ENCODE measurements at regions not wholly inside any gene's neighbourhood (a gene's known extent, or its start where the extent isn't known, plus 50 kb on each side); places are given as distances from the start of the nearest gene placed in this dataset.

GRCh38 chr1:29488086-29488793 is 251.9 kb downstream of the PTPRU start:
- no peaks in the 10 kb centered on the region for H3K4me1 ChIP-seq (ENCODE audit: control insufficient read depth, insufficient read depth, low read length, poor library complexity, severe bottlenecking)
- 87 to 90% methylated on average over 16 to 21 of the region's 22 CpGs for WGBS, 2 experiments (ENCODE audit: insufficient coverage in 2 of 2)

GRCh38 chr1:29487291-29487690 is 251.0 kb downstream of the PTPRU start:
- H3K27ac ChIP-seq (ENCODE audit: low read depth, low read length, severe bottlenecking): no peak overlapping the region
- no peaks in the 10 kb centered on the region for H3K9me3 ChIP-seq (ENCODE audit: control insufficient read depth, low read length)
- H3K4me1 ChIP-seq (ENCODE audit: control insufficient read depth, insufficient read depth, low read length, poor library complexity, severe bottlenecking): no peaks in the 10 kb centered on the region
- 74 to 83% methylated on average over 3 to 6 of the region's 6 CpGs for WGBS, 2 experiments (ENCODE audit: insufficient coverage in 2 of 2)
- no peaks in the 10 kb centered on the region for H3K36me3 ChIP-seq (ENCODE audit: control insufficient read depth, insufficient read depth, low read length)
- no peak overlapping the region for H3K4me3 ChIP-seq (ENCODE audit: extremely low read depth, insufficient read depth, low read length, poor library complexity, severe bottlenecking)

More at GRCh38 chr1:29488086-29488793, 251.9 kb downstream of the PTPRU start:
- no peak overlapping the region for H3K4me3 ChIP-seq (ENCODE audit: extremely low read depth, insufficient read depth, low read length, poor library complexity, severe bottlenecking)
- H3K9me3 ChIP-seq (ENCODE audit: control insufficient read depth, low read length): no peaks in the 10 kb centered on the region
- H3K36me3 ChIP-seq (ENCODE audit: control insufficient read depth, insufficient read depth, low read length): no peaks in the 10 kb centered on the region
- H3K27ac ChIP-seq (ENCODE audit: low read depth, low read length, severe bottlenecking): no peak overlapping the region

- no peaks in the 10 kb centered on the region for H3K9me3 ChIP-seq (ENCODE audit: control insufficient read depth, low read length)
- no peaks in the 10 kb centered on the region for H3K36me3 ChIP-seq (ENCODE audit: control insufficient read depth, insufficient read depth, low read length)
- 89 to 93% methylated on average over 4 to 5 of the region's 5 CpGs for WGBS, 2 experiments (ENCODE audit: insufficient coverage in 2 of 2)
- H3K27ac ChIP-seq (ENCODE audit: low read depth, low read length, severe bottlenecking): no peak overlapping the region
- no peak overlapping the region for H3K4me3 ChIP-seq (ENCODE audit: extremely low read depth, insufficient read depth, low read length, poor library complexity, severe bottlenecking)
- no peaks in the 10 kb centered on the region for H3K4me1 ChIP-seq (ENCODE audit: control insufficient read depth, insufficient read depth, low read length, poor library complexity, severe bottlenecking)
These were observed 249.0 kb downstream of the PTPRU start for GRCh38 chr1:29485096-29485925.

DNA sequence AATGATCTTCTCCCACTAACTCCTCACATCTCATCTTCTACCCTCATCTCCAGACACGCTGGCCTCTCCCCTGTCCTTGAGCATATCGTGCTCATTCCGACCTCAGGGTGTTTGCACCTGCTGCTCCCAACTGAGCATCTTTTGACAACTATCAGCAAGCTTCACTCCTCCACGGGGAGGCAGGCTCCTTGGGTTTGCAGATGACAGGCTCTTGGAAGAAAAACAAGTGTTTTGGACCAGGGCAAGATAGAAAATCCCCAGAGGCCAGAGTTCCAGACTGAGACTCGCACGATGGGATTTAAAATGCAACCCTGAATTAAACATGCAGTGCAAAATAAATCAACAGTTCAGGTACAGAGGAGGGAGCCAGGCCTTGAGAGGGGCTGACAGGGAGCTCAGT is 246.7 kb downstream of the PTPRU start:
- Histone ChIP-seq H3K27ac (ENCODE audit: low read depth, low read length, severe bottlenecking) (no peak overlapping the region), H3K4me1 (ENCODE audit: control insufficient read depth, insufficient read depth, low read length, poor library complexity, severe bottlenecking) (no peaks in the 10 kb centered on the region), H3K4me3 (ENCODE audit: extremely low read depth, insufficient read depth, low read length, poor library complexity, severe bottlenecking) (no peak overlapping the region), H3K9me3 (ENCODE audit: control insufficient read depth, low read length) (no peaks in the 10 kb centered on the region), H3K36me3 (ENCODE audit: control insufficient read depth, insufficient read depth, low read length) (no peaks in the 10 kb centered on the region)
- WGBS, 2 experiments (ENCODE audit: insufficient coverage in 2 of 2): 63 to 81% methylated on average over 5 to 6 of the region's 6 CpGs

DNA sequence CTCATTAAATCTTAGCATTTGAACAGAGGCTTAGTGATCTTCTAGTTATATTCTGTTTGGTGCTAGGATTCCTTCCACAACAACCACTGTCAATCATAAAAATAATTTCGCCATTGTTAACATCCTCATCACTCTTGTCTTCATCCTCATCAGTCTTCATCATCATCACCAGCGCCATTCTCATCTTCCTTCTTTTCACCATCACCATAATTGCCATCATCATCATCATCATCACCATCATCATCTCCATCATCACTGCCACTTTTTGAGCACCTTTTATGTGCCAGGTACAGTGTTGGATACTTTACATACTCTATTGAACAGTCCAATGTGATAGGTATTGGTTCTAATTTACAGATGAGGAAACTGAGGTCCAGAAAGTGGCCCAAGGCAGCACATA is 245.7 kb downstream of the PTPRU start:
- H3K4me1 ChIP-seq (ENCODE audit: control insufficient read depth, insufficient read depth, low read length, poor library complexity, severe bottlenecking): no peaks in the 10 kb centered on the region
- WGBS, 2 experiments (ENCODE audit: insufficient coverage in 2 of 2): 69 to 83% methylated on average over 2 of the region's 2 CpGs
- H3K36me3 ChIP-seq (ENCODE audit: control insufficient read depth, insufficient read depth, low read length): no peaks in the 10 kb centered on the region
- H3K27ac ChIP-seq (ENCODE audit: low read depth, low read length, severe bottlenecking): no peak overlapping the region
- no peak overlapping the region for H3K4me3 ChIP-seq (ENCODE audit: extremely low read depth, insufficient read depth, low read length, poor library complexity, severe bottlenecking)
- H3K9me3 ChIP-seq (ENCODE audit: control insufficient read depth, low read length): no peaks in the 10 kb centered on the region

- no peaks in the 10 kb centered on the region for H3K9me3 ChIP-seq (ENCODE audit: control insufficient read depth, low read length)
- H3K36me3 ChIP-seq (ENCODE audit: control insufficient read depth, insufficient read depth, low read length): no peaks in the 10 kb centered on the region
- H3K4me3 ChIP-seq (ENCODE audit: extremely low read depth, insufficient read depth, low read length, poor library complexity, severe bottlenecking): no peak overlapping the region
- 75 to 76% methylated on average over 4 to 5 of the region's 5 CpGs for WGBS, 2 experiments (ENCODE audit: insufficient coverage in 2 of 2)
- H3K27ac ChIP-seq (ENCODE audit: low read depth, low read length, severe bottlenecking): no peak overlapping the region
- H3K4me1 ChIP-seq (ENCODE audit: control insufficient read depth, insufficient read depth, low read length, poor library complexity, severe bottlenecking): no peaks in the 10 kb centered on the region
These were observed 244.7 kb downstream of the PTPRU start for GRCh38 chr1:29481031-29481430.

GRCh38 chr1:29478879-29479278 is 242.6 kb downstream of the PTPRU start:
- WGBS, 2 experiments (ENCODE audit: insufficient coverage in 2 of 2): 39 to 75% methylated on average over 4 to 5 of the region's 7 CpGs
- Histone ChIP-seq H3K4me1 (ENCODE audit: control insufficient read depth, insufficient read depth, low read length, poor library complexity, severe bottlenecking) (no peaks in the 10 kb centered on the region), H3K27ac (ENCODE audit: low read depth, low read length, severe bottlenecking) (no peak overlapping the region), H3K4me3 (ENCODE audit: extremely low read depth, insufficient read depth, low read length, poor library complexity, severe bottlenecking) (no peak overlapping the region), H3K36me3 (ENCODE audit: control insufficient read depth, insufficient read depth, low read length) (no peaks in the 10 kb centered on the region), H3K9me3 (ENCODE audit: control insufficient read depth, low read length) (no peaks in the 10 kb centered on the region)

GRCh38 chr1:29478151-29478791 is 241.9 kb downstream of the PTPRU start:
- H3K4me1 ChIP-seq (ENCODE audit: control insufficient read depth, insufficient read depth, low read length, poor library complexity, severe bottlenecking): no peaks in the 10 kb centered on the region
- H3K9me3 ChIP-seq (ENCODE audit: control insufficient read depth, low read length): no peaks in the 10 kb centered on the region
- WGBS, 2 experiments (ENCODE audit: insufficient coverage in 2 of 2): 4 to 6% methylated on average over 16 to 19 of the region's 37 CpGs
- no peak overlapping the region for H3K27ac ChIP-seq (ENCODE audit: low read depth, low read length, severe bottlenecking)
- H3K36me3 ChIP-seq (ENCODE audit: control insufficient read depth, insufficient read depth, low read length): no peaks in the 10 kb centered on the region
- H3K4me3 ChIP-seq (ENCODE audit: extremely low read depth, insufficient read depth, low read length, poor library complexity, severe bottlenecking): peak overlapping the region; percentile 17

DNA sequence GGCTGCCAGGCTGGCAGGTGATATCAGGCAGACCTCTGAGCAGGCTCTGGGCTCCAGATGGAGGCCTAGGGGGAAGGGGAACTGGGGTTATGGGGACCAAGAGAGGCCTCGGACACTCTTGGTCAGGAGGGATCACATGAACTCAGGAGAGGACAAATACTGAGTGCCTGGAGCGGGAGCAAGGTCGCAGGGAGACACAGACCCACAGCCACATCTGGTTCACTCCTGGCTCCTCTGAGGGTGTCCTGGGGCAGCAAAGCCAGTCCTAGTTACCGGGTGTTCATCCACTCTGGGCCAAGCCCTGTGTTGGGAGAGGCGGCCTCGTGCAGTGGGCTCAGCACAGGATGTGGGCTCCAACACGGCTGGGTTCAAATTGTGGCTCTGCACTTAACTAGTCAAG is 239.0 kb downstream of the PTPRU start:
- Histone ChIP-seq H3K4me1 (ENCODE audit: control insufficient read depth, insufficient read depth, low read length, poor library complexity, severe bottlenecking) (peaks cover 4% of the 10 kb centered on the region), H3K4me3 (ENCODE audit: extremely low read depth, insufficient read depth, low read length, poor library complexity, severe bottlenecking) (no peak overlapping the region), H3K36me3 (ENCODE audit: control insufficient read depth, insufficient read depth, low read length) (no peaks in the 10 kb centered on the region), H3K27ac (ENCODE audit: low read depth, low read length, severe bottlenecking) (no peak overlapping the region), H3K9me3 (ENCODE audit: control insufficient read depth, low read length) (no peaks in the 10 kb centered on the region)
- 87 to 89% methylated on average over 7 of the region's 7 CpGs for WGBS, 2 experiments (ENCODE audit: insufficient coverage in 2 of 2)

DNA sequence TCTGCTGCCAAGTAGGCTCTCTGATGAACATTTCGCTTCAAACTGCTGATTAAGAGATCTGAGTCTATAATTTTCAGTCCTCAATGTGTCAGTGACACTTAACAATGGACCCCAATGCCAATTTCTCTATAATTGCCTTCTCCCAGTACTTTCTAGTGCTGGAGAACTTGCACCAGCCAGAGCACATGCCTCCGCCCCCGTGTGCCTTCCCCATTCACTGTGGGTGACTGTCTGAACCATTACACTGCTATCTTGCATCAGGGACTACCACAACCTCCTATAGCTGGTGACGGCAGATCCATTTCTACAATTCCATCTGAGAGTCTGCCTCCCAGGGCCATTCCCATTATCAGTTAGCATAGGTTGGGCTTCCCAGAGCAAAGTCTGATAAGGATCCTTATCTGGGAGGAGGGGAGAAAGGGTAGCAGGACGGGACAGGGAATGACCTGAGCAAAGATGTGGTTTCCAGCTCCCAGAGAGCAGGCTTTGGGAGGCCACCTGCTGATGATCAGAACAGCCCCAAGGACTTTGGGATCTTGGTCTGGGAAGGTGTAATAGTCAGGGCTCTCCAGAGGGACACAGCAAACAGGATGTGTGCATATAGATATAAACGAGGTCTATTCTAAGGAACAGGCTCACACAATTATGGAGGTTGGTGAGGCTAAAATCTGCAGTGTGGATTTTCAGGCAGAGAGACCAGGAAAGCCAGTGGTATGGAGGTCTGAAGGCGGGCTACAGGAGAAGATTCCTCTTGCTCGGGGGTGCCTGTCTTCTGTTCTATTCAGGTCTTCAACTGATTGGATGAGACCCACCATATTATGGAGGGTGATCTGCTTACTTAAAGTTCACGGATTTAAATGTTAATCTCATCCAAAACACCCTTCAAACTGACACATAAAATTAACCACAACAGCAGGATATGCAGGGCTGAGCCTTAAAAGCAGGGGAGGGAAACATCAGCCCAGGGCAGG is 238.2 kb downstream of the PTPRU start:
- H3K27ac ChIP-seq (ENCODE audit: low read depth, low read length, severe bottlenecking): no peak overlapping the region
- no peaks in the 10 kb centered on the region for H3K36me3 ChIP-seq (ENCODE audit: control insufficient read depth, insufficient read depth, low read length)
- H3K4me3 ChIP-seq (ENCODE audit: extremely low read depth, insufficient read depth, low read length, poor library complexity, severe bottlenecking): no peak overlapping the region
- H3K4me1 ChIP-seq (ENCODE audit: control insufficient read depth, insufficient read depth, low read length, poor library complexity, severe bottlenecking): peaks cover 4% of the 10 kb centered on the region
- 71 to 73% methylated on average over 6 to 7 of the region's 9 CpGs for WGBS, 2 experiments (ENCODE audit: insufficient coverage in 2 of 2)
- no peaks in the 10 kb centered on the region for H3K9me3 ChIP-seq (ENCODE audit: control insufficient read depth, low read length)

Data from mesodermal cell (in vitro differentiated cells).